Effector memory CD8-positive, alpha-beta T cell (primary cell): ENCODE measurements at regions not wholly inside any gene's neighbourhood (a gene's known extent, or its start where the extent isn't known, plus 50 kb on each side); places are given as distances from the start of the nearest gene placed in this dataset.
"Not testable (repeated sequence)": the region's sequence is repeated elsewhere in the genome, so short reads cannot be mapped to it uniquely, and the experiment has no call there.

Source experiments
- ATAC-seq: fragments of 150-1000 bp; cut with Tn5 transposase; replicated peaks from 2 replicates; pipeline ENCODE4 v1.10.0; 2021; ENCODE audit warnings: mild to moderate bottlenecking, moderate library complexity
- DNase-seq, 3 experiments: peaks; one replicate each; pipeline ENCODE4 v3.0.0; 2021
- H3K27ac Mint-ChIP-seq, 2 donors: one replicate each; pipeline ENCODE4 v1.8.0; 2022; ENCODE audit warnings: mild to moderate bottlenecking in 2 of 2, mixed read lengths in 2 of 2, moderate library complexity in 2 of 2
- H3K27me3 Mint-ChIP-seq, 2 donors: one replicate each; pipeline ENCODE4 v1.8.0; 2022; ENCODE audit warnings: mixed read lengths in 2 of 2
- H3K36me3 Mint-ChIP-seq: one replicate; pipeline ENCODE4 v1.8.0; 2022; ENCODE audit warnings: mild to moderate bottlenecking, moderate library complexity, mixed read lengths; ENCODE audit not compliant: insufficient read depth
- H3K4me1 Mint-ChIP-seq, 2 donors: one replicate each; pipeline ENCODE4 v1.8.0; 2022; ENCODE audit warnings: low read depth in 2 of 2, mixed read lengths in 2 of 2
- H3K4me3 Mint-ChIP-seq, 2 donors: one replicate each; pipeline ENCODE4 v1.8.0; 2022; ENCODE audit warnings: mild to moderate bottlenecking in 2 of 2, mixed read lengths in 2 of 2, moderate library complexity in 2 of 2
- H3K9me3 Mint-ChIP-seq, 2 donors: one replicate each; pipeline ENCODE4 v1.8.0; 2022; ENCODE audit warnings: mixed read lengths in 2 of 2

DNA sequence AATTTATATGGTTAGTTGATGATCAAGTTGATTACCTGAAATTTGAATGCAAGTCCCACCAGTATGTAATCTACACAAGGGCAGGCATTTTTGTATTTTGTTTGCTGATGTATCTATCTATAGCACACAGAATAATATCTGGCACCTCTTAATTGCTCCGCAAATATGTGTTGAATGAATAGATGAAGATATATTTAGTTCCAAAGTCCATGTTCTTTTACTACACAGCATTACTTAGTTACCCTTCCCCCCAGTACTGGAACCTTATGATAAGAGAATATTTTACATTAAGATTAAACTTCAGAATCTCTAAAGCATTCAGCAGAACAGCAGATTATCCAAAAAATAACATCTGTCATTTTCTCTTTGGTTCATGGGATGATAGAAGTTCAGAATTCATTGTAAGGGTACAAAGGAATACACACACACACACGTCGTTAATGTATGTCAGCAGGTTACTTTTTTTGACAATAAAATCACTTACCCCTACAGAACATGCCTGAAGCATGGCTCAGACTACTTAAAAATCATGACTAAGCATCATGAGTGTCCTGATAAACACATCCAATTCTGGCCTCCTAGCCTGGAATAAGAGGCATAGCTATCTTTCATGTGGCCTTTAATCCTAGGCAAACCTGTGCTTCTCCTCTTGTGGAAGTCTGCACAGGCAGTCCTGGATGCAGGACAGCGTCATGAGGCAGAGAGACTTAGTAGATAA, 148.9 kb upstream of the TBC1D5 start:
- Mint-ChIP-seq H3K4me1 (no peaks in the 10 kb centered on the region), H3K9me3 (no peaks in the 10 kb centered on the region), H3K4me3 (no peak overlapping the region), H3K36me3 (no peaks in the 10 kb centered on the region), H3K27ac (no peak overlapping the region), H3K27me3 (peaks cover 15 to 24% of the 10 kb centered on the region in 2 donors)
- DNase-seq = no peak
- no peak for ATAC-seq

GRCh38 chr3:17885986-17886385, 143.6 kb upstream of the TBC1D5 start:
- H3K36me3 Mint-ChIP-seq = no peaks in the 10 kb centered on the region
- no peaks in the 10 kb centered on the region for H3K9me3 Mint-ChIP-seq
- H3K27me3 Mint-ChIP-seq = peaks cover 14 to 15% of the 10 kb centered on the region in 2 donors
- H3K27ac Mint-ChIP-seq = no peak overlapping the region
- ATAC-seq = no peak
- H3K4me1 Mint-ChIP-seq = no peaks in the 10 kb centered on the region
- H3K4me3 Mint-ChIP-seq = no peak overlapping the region
- no peak for DNase-seq

DNA sequence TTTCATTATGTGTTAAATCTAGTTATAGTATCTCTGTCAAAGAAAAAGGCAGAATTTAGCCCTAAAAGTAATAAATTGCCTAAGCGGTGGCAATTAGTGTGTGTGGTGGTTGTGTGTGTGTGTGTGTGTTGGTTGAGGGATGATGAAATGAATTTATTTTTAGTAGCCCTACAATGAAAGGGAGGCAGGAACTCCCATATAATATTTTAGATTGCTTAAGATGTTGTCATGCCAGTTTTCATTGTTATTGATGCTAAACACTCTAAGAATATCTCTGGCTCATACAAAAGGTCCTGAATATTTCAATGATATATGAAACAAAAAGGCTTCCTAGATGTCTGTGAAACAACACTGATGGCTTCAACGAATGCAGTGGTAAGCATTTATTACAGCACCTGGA, 140.6 kb upstream of the TBC1D5 start:
- peaks cover 7 to 15% of the 10 kb centered on the region in 2 donors for H3K27me3 Mint-ChIP-seq
- H3K4me3 Mint-ChIP-seq = no peak overlapping the region

GRCh38 chr3:17877299-17877698, 134.9 kb upstream of the TBC1D5 start:
- H3K36me3 Mint-ChIP-seq = no peaks in the 10 kb centered on the region
- peaks cover 6 to 22% of the 10 kb centered on the region in 2 donors for H3K27me3 Mint-ChIP-seq
- H3K27ac Mint-ChIP-seq = no peak overlapping the region
- H3K4me1 Mint-ChIP-seq = no peaks in the 10 kb centered on the region
- no peaks in the 10 kb centered on the region for H3K9me3 Mint-ChIP-seq
- H3K4me3 Mint-ChIP-seq = no peak overlapping the region
- DNase-seq = no peak
- no peak for ATAC-seq

More for the DNA sequence above, 140.6 kb upstream of the TBC1D5 start:
- Mint-ChIP-seq H3K4me1 (no peaks in the 10 kb centered on the region), H3K9me3 (no peaks in the 10 kb centered on the region), H3K36me3 (no peaks in the 10 kb centered on the region), H3K27ac (no peak overlapping the region)
- ATAC-seq = no peak
- DNase-seq = no peak

DNA sequence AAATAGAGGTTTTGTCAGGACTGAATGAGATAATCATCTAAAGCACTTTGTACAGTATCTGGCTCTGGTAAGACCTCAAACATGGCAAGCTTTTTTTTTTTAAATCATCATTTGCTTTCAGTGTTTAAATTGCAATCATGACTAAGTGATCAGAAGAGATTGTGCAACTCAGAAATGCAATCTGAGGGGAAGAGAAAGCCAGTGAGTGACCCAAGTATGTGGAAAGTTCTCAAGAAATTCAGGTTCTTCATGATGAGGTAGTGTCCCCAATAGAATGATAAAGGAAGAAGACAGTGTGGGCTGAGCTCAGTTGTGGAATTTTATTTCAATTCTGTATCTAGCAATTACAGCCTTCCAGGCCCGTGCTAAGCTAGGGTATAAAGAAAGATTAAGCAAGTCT, 132.2 kb upstream of the TBC1D5 start:
- DNase-seq = no peak
- H3K4me3 Mint-ChIP-seq = no peak overlapping the region
- H3K36me3 Mint-ChIP-seq = no peaks in the 10 kb centered on the region
- no peaks in the 10 kb centered on the region for H3K9me3 Mint-ChIP-seq
- H3K27me3 Mint-ChIP-seq = peaks cover 16 to 25% of the 10 kb centered on the region in 2 donors
- ATAC-seq = no peak
- no peak overlapping the region for H3K27ac Mint-ChIP-seq
- H3K4me1 Mint-ChIP-seq = no peaks in the 10 kb centered on the region

GRCh38 chr3:17872457-17872856, 130.0 kb upstream of the TBC1D5 start:
- Mint-ChIP-seq H3K27ac (no peak overlapping the region), H3K4me1 (peaks cover 0 to 1% of the 10 kb centered on the region in 2 donors), H3K4me3 (no peak overlapping the region), H3K27me3 (peaks cover 25 to 31% of the 10 kb centered on the region in 2 donors), H3K36me3 (no peaks in the 10 kb centered on the region), H3K9me3 (no peaks in the 10 kb centered on the region)
- DNase-seq (no peak), ATAC-seq (no peak)

- Mint-ChIP-seq H3K4me3 (no peak overlapping the region), H3K36me3 (no peaks in the 10 kb centered on the region), H3K27me3 (peaks cover 42 to 44% of the 10 kb centered on the region in 2 donors), H3K27ac (no peak overlapping the region), H3K9me3 (no peaks in the 10 kb centered on the region), H3K4me1 (peaks cover 0 to 1% of the 10 kb centered on the region in 2 donors)
- ATAC-seq (no peak), DNase-seq (no peak)
Measured at GRCh38 chr3:17865631-17866030, 123.2 kb upstream of the TBC1D5 start.

DNA sequence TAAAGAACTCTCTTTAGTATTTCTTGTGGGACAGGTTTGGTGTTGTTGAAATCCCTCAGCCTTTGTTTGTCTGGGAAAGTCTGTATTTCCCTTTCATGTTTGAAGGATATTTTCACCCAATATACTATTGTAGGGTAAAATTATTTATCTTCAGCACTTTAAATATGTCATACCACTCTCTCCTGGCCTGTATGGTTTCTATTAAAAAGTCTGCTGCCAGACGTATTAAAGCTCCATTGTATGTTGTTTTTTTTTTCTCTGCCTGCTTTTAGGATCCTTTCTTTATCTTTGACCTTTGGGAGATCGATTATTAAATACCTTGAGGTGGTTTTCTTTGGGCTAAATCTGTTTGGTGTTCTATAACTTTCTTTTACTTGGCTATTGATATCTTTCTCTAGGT, 119.0 kb upstream of the TBC1D5 start:
- ATAC-seq = no peak
- Mint-ChIP-seq H3K27ac (no peak overlapping the region), H3K4me1 (no peaks in the 10 kb centered on the region), H3K9me3 (no peaks in the 10 kb centered on the region), H3K36me3 (no peaks in the 10 kb centered on the region), H3K27me3 (peaks cover 33 to 35% of the 10 kb centered on the region in 2 donors), H3K4me3 (no peak overlapping the region)
- no peak for DNase-seq

GRCh38 chr3:17860840-17861471, 118.5 kb upstream of the TBC1D5 start:
- ATAC-seq, H3K4me1 Mint-ChIP-seq, H3K27ac Mint-ChIP-seq: not testable (repeated sequence)

DNA sequence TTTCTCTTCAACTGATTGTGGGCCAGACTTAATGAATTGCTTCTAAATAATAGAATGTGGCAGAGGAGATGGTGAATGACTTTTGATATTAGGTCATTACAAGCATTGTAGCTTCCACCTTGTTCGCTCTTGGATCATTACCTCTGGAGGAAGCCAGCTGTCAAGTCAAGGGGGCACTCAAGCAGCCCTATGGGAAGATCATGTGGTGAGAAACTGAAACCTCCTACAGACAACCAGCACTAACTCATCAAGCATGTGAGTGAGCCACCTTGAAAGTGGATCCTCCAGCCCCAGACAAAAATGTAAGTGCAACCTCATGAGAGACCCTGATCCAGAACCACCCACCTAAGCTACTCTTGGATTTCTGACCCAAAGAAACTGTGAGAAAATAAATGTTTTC, 109.8 kb upstream of the TBC1D5 start:
- no peaks in the 10 kb centered on the region for H3K4me1 Mint-ChIP-seq
- H3K9me3 Mint-ChIP-seq = no peaks in the 10 kb centered on the region
- no peak overlapping the region for H3K4me3 Mint-ChIP-seq
- H3K27ac Mint-ChIP-seq = no peak overlapping the region
- no peaks in the 10 kb centered on the region for H3K36me3 Mint-ChIP-seq
- DNase-seq (no peak), ATAC-seq (no peak)
- H3K27me3 Mint-ChIP-seq = peaks cover 11 to 15% of the 10 kb centered on the region in 2 donors

More at GRCh38 chr3:17860840-17861471, 118.5 kb upstream of the TBC1D5 start:
- H3K36me3 Mint-ChIP-seq, DNase-seq, H3K4me3 Mint-ChIP-seq, H3K9me3 Mint-ChIP-seq: not testable (repeated sequence)
- peaks cover 32 to 33% of the 10 kb centered on the region in 2 donors for H3K27me3 Mint-ChIP-seq

GRCh38 chr3:17850448-17850847, 108.0 kb upstream of the TBC1D5 start:
- H3K4me3 Mint-ChIP-seq = no peak overlapping the region
- peaks cover 6 to 15% of the 10 kb centered on the region in 2 donors for H3K27me3 Mint-ChIP-seq
- no peak for ATAC-seq
- H3K36me3 Mint-ChIP-seq = no peaks in the 10 kb centered on the region
- no peak for DNase-seq
- H3K27ac Mint-ChIP-seq = no peak overlapping the region
- H3K9me3 Mint-ChIP-seq = no peaks in the 10 kb centered on the region
- no peaks in the 10 kb centered on the region for H3K4me1 Mint-ChIP-seq

GRCh38 chr3:17848102-17848501, 105.7 kb upstream of the TBC1D5 start:
- ATAC-seq (no peak), DNase-seq (no peak)
- no peak overlapping the region for H3K4me3 Mint-ChIP-seq
- no peaks in the 10 kb centered on the region for H3K9me3 Mint-ChIP-seq
- H3K36me3 Mint-ChIP-seq = no peaks in the 10 kb centered on the region
- H3K27ac Mint-ChIP-seq = no peak overlapping the region
- peaks cover 5 to 15% of the 10 kb centered on the region in 2 donors for H3K27me3 Mint-ChIP-seq
- H3K4me1 Mint-ChIP-seq = no peaks in the 10 kb centered on the region

- peaks cover 5 to 15% of the 10 kb centered on the region in 2 donors for H3K27me3 Mint-ChIP-seq
- no peak for DNase-seq
- no peak for ATAC-seq
- no peaks in the 10 kb centered on the region for H3K9me3 Mint-ChIP-seq
- H3K27ac Mint-ChIP-seq = no peak overlapping the region
- no peaks in the 10 kb centered on the region for H3K4me1 Mint-ChIP-seq
- H3K4me3 Mint-ChIP-seq = no peak overlapping the region
- no peaks in the 10 kb centered on the region for H3K36me3 Mint-ChIP-seq
Measured at GRCh38 chr3:17847156-17847555, 104.7 kb upstream of the TBC1D5 start.

DNA sequence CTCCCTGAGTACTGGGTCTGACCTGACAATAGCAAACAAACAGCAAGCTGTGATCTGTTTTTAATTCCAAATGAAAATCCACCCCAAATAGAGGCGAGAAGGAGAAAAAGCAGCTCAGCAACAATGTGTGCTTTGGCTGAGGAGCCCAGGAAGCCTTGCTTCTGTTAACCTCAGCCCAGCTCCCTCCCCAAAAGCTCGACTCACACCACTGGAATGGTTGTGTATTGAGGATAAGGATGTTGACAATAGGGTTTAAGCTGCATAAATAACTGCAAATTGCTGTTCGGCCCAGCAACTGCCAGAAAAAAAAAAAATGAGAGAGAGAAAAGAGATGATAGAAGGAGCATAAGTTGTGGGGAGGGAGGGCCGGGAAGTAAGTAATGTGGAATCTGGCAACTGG, 104.0 kb upstream of the TBC1D5 start:
- Mint-ChIP-seq H3K36me3 (no peaks in the 10 kb centered on the region), H3K4me3 (no peak overlapping the region)
- ATAC-seq = no peak

More for the DNA sequence above, 104.0 kb upstream of the TBC1D5 start:
- no peak for DNase-seq
- Mint-ChIP-seq H3K27me3 (peaks cover 5 to 15% of the 10 kb centered on the region in 2 donors), H3K9me3 (no peaks in the 10 kb centered on the region), H3K4me1 (no peaks in the 10 kb centered on the region), H3K27ac (no peak overlapping the region)
